Bronchial epithelial cell (primary cell): ENCODE measurements at regions not wholly inside any gene's neighbourhood (a gene's known extent, or its start where the extent isn't known, plus 50 kb on each side); places are given as distances from the start of the nearest gene placed in this dataset.
A peak's percentile ranks its signal among the peaks of the same experiment; 100 is the strongest.

Experiments
- DNase-seq: peaks from one replicate; pipeline ENCODE4 v3.0.0-alpha.2; 2010; ENCODE audit warnings: low read depth
- FAIRE-seq: peaks from 2 replicates; lab custom pipeline; 2011; peaks lifted over from hg19 to GRCh38; lab: Jason Lieb, UNC
- H3K27me3 ChIP-seq: 2 replicates; pipeline ENCODE4 v1.5.1; 2011; ENCODE audit warnings: low read length; ENCODE audit not compliant: control insufficient read depth, insufficient read depth
- H3K36me3 ChIP-seq: 2 replicates; pipeline ENCODE4 v1.5.1; 2011; ENCODE audit warnings: low read length; ENCODE audit not compliant: control insufficient read depth, insufficient read depth
- H3K4me3 ChIP-seq: 2 replicates; pipeline ENCODE4 v1.5.1; 2011; ENCODE audit warnings: mild to moderate bottlenecking, low read depth, low read length, control low read depth
- CTCF ChIP-seq: IDR thresholded peaks from 2 replicates; pipeline ENCODE4 v1.5.1; 2011; ENCODE audit warnings: mild to moderate bottlenecking, moderate library complexity, low read length, control low read depth, inconsistent platforms; ENCODE audit not compliant: insufficient read depth, severe bottlenecking

GRCh38 chr2:52936029-52936428, 831.6 kb upstream of the CHAC2 start:
- no peak for DNase-seq

GRCh38 chr2:52934920-52935640, 832.5 kb upstream of the CHAC2 start:
- Histone ChIP-seq H3K27me3 (no peaks in the 10 kb centered on the region), H3K36me3 (no peaks in the 10 kb centered on the region), H3K4me3 (no peak overlapping the region)
- DNase-seq (no peak), FAIRE-seq (no peak)
- TF ChIP-seq CTCF: no peak

More at GRCh38 chr2:52936029-52936428, 831.6 kb upstream of the CHAC2 start:
- Histone ChIP-seq H3K36me3 (no peaks in the 10 kb centered on the region), H3K27me3 (no peaks in the 10 kb centered on the region), H3K4me3 (no peak overlapping the region)
- no peak for FAIRE-seq
- no peak for TF ChIP-seq CTCF

- TF ChIP-seq CTCF: no peak
- Histone ChIP-seq H3K4me3 (no peak overlapping the region), H3K27me3 (no peaks in the 10 kb centered on the region), H3K36me3 (no peaks in the 10 kb centered on the region)
- FAIRE-seq: no peak
- peak; percentile 92 for DNase-seq
These were observed 833.2 kb upstream of the CHAC2 start for GRCh38 chr2:52934323-52934898.

GRCh38 chr2:52933878-52934277, 833.7 kb upstream of the CHAC2 start:
- Histone ChIP-seq H3K36me3 (no peaks in the 10 kb centered on the region), H3K4me3 (no peak overlapping the region), H3K27me3 (no peaks in the 10 kb centered on the region)
- no peak for DNase-seq
- TF ChIP-seq CTCF: no peak
- FAIRE-seq: peak; percentile 60

DNA sequence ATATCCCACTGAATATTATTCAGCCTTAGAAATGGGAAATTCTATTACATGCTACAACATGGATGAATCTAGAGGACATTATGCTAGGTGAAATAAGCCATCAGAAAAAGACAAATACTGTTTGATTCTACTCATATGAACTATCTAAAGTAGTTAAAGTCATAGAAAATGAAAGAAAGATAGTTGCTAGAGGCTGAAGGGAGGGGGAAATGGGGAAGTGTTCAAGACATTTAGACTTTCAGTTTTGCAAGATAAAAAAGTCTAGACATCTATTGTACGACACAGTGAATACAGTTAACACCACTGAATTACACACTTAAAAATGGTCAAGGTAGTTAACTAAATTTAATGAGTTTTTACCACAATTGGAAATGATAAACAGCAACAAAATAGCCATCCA, 835.9 kb upstream of the CHAC2 start:
- DNase-seq (no peak), FAIRE-seq (no peak)
- no peak overlapping the region for H3K4me3 ChIP-seq
- no peaks in the 10 kb centered on the region for H3K27me3 ChIP-seq
- no peak for TF ChIP-seq CTCF
- no peaks in the 10 kb centered on the region for H3K36me3 ChIP-seq

- no peak for TF ChIP-seq CTCF
- no peak for FAIRE-seq
These were observed 838.2 kb upstream of the CHAC2 start for GRCh38 chr2:52929412-52929811.

More at GRCh38 chr2:52929412-52929811, 838.2 kb upstream of the CHAC2 start:
- no peak for DNase-seq
- H3K27me3 ChIP-seq: no peaks in the 10 kb centered on the region
- no peaks in the 10 kb centered on the region for H3K36me3 ChIP-seq
- no peak overlapping the region for H3K4me3 ChIP-seq
